SK-N-SH (cell line): ENCODE measurements at regions not wholly inside any gene's neighbourhood (a gene's known extent, or its start where the extent isn't known, plus 50 kb on each side); places are given as distances from the start of the nearest gene placed in this dataset.

Source experiments
- CTCF ChIA-PET: fragments of 300-600, 350-600 bp; formaldehyde crosslinking; extraction: SDS; loops from one replicate; lab custom pipeline; 2021; lab: Yijun Ruan, JAX
- POLR2A ChIA-PET: fragments of 350-600 bp; sonication (Branson Sonifier 250); formaldehyde crosslinking; extraction: SDS; loops from one replicate; lab custom pipeline; 2020; ENCODE audit warnings: antibody characterized with exemption, inconsistent platforms; lab: Yijun Ruan, JAX
- DNase-seq: peaks from one replicate; pipeline ENCODE4 v3.0.0; 2012
- H2AFZ ChIP-seq: fragments of 200-600 bp; sonication (generic); 2 replicates; pipeline ENCODE4 v1.8.1; 2016; ENCODE audit warnings: antibody characterized with exemption, mild to moderate bottlenecking, low read depth
- H3F3A ChIP-seq: fragments of 200-600 bp; sonication (generic); replicated peaks from 2 replicates; pipeline ENCODE3; 2016; ENCODE audit warnings: antibody characterized with exemption, mild to moderate bottlenecking; ENCODE audit not compliant: insufficient read depth
- H3K27ac ChIP-seq, 2 experiments: fragments of 200-500 bp in 1 of 2; fragments of 200-600 bp in 1 of 2; sonication (Bioruptor generic) in 1 of 2; sonication (generic), shearing (Covaris generic) in 1 of 2; 2 replicates each; pipeline versions ENCODE4 v1.5.1 to v1.6.1; 2014 to 2016; ENCODE audit warnings: low read depth in 2 of 2, inconsistent platforms in 1 of 2, low read length in 1 of 2, mild to moderate bottlenecking in 1 of 2, mixed read lengths in 1 of 2
- H3K27me3 ChIP-seq: fragments of 200-600 bp; sonication (generic), shearing (Covaris generic); 2 replicates; pipeline ENCODE4 v1.6.1; 2016; ENCODE audit warnings: mixed run types; ENCODE audit not compliant: insufficient read depth
- H3K36me3 ChIP-seq, 2 experiments: fragments of 200-500 bp in 1 of 2; fragments of 200-600 bp in 1 of 2; sonication (Bioruptor generic) in 1 of 2; sonication (generic) in 1 of 2; replicated peaks in 1 of 2; 2 replicates each; pipeline versions ENCODE3 to v1.5.1; 2014 to 2016; ENCODE audit warnings: low read length in 1 of 2, mild to moderate bottlenecking in 1 of 2; ENCODE audit not compliant: insufficient read depth in 2 of 2, control insufficient read depth in 1 of 2
- H3K4me1 ChIP-seq, 2 experiments: fragments of 200-500 bp in 1 of 2; fragments of 200-600 bp in 1 of 2; sonication (Bioruptor generic) in 1 of 2; sonication (generic), shearing (Covaris generic) in 1 of 2; 2 replicates each; pipeline versions ENCODE4 v1.5.1 to v1.6.1; 2014 to 2016; ENCODE audit warnings: low read depth in 1 of 2, low read length in 1 of 2, mixed run types in 1 of 2; ENCODE audit not compliant: insufficient read depth in 2 of 2, control insufficient read depth in 1 of 2
- H3K4me2 ChIP-seq: fragments of 200-600 bp; sonication (generic), shearing (Covaris generic); 2 replicates; pipeline ENCODE4 v1.6.1; 2017; ENCODE audit warnings: mixed run types
- H3K4me3 ChIP-seq, 2 experiments: fragments of 200-500 bp in 1 of 2; fragments of 200-600 bp in 1 of 2; sonication (Bioruptor generic) in 1 of 2; sonication (generic), shearing (Covaris generic) in 1 of 2; 2 replicates each; pipeline versions ENCODE4 v1.5.1 to v1.8.1; 2014 to 2016; ENCODE audit warnings: low read depth in 2 of 2, inconsistent platforms in 1 of 2, low read length in 1 of 2, mild to moderate bottlenecking in 1 of 2, mixed read lengths in 1 of 2, moderate library complexity in 1 of 2
- H3K79me2 ChIP-seq: fragments of 200-600 bp; sonication (generic); 2 replicates; pipeline ENCODE4 v1.8.1; 2017; ENCODE audit warnings: mild to moderate bottlenecking; ENCODE audit not compliant: insufficient read depth
- H3K9ac ChIP-seq: fragments of 200-600 bp; sonication (generic); 2 replicates; pipeline ENCODE4 v1.6.1; 2017; ENCODE audit warnings: mixed run types
- H3K9me2 ChIP-seq: fragments of 200-600 bp; sonication (generic); 2 replicates; pipeline ENCODE4 v1.6.1; 2017; ENCODE audit warnings: mixed run types
- H3K9me3 ChIP-seq: fragments of 200-600 bp; sonication (generic); 2 replicates; pipeline ENCODE4 v1.6.1; 2017; ENCODE audit warnings: mixed run types, mild to moderate bottlenecking, moderate library complexity
- H4K20me1 ChIP-seq: fragments of 200-600 bp; sonication (generic); 2 replicates; pipeline ENCODE4 v1.6.1; 2017; ENCODE audit warnings: mild to moderate bottlenecking, mixed run types; ENCODE audit not compliant: insufficient read depth
- CHD2 ChIP-seq: fragments of 150-350 bp; IDR thresholded peaks from 2 replicates; pipeline ENCODE4 v1.6.1; 2018; ENCODE audit warnings: low read length; ENCODE audit not compliant: partially characterized antibody
- EZH2phosphoT487 ChIP-seq: fragments of 200-600 bp; sonication (generic); IDR thresholded peaks from 2 replicates; pipeline ENCODE4 v1.6.1; 2017; ENCODE audit warnings: low read depth, mixed run types, mild to moderate bottlenecking, antibody characterized with exemption, moderate library complexity, borderline replicate concordance
- GATA2 ChIP-seq: sonication (generic); formaldehyde crosslinking; IDR thresholded peaks from 2 replicates; pipeline ENCODE4 v1.5.0; 2020; ENCODE audit warnings: mild to moderate bottlenecking, missing genetic modification reagents
- JUND ChIP-seq: IDR thresholded peaks from 2 replicates; pipeline ENCODE4 v1.4.0; 2012
- MEF2A ChIP-seq: IDR thresholded peaks from 2 replicates; pipeline ENCODE4 v1.4.0; 2012; ENCODE audit warnings: low read depth, borderline replicate concordance
- NRF1 ChIP-seq: IDR thresholded peaks from 2 replicates; pipeline ENCODE4 v1.6.1; 2012; ENCODE audit warnings: low read depth, mild to moderate bottlenecking, low read length
- POLR2AphosphoS5 ChIP-seq: IDR thresholded peaks from 2 replicates; pipeline ENCODE4 v1.6.1; 2012; ENCODE audit warnings: low read depth, low read length
- RAD21 ChIP-seq: IDR thresholded peaks from 2 replicates; pipeline ENCODE4 v1.6.1; 2012; ENCODE audit warnings: mild to moderate bottlenecking, low read length
- RCOR1 ChIP-seq: fragments of 150-350 bp; IDR thresholded peaks from 2 replicates; pipeline ENCODE4 v1.6.1; 2017; ENCODE audit warnings: antibody characterized with exemption, low read length
- RFX5 ChIP-seq: IDR thresholded peaks from 2 replicates; pipeline ENCODE4 v1.6.1; 2012; ENCODE audit warnings: mild to moderate bottlenecking, improper control_type of control experiment, low read length
- SIN3A ChIP-seq: IDR thresholded peaks from 2 replicates; pipeline ENCODE4 v1.6.1; 2012; ENCODE audit warnings: low read depth, mild to moderate bottlenecking, low read length, moderate library complexity, borderline replicate concordance
- TCF12 ChIP-seq: IDR thresholded peaks from 2 replicates; pipeline ENCODE4 v1.4.0; 2012
- TEAD4 ChIP-seq: IDR thresholded peaks from 2 replicates; pipeline ENCODE4 v1.4.0; 2012; ENCODE audit warnings: mild to moderate bottlenecking, borderline replicate concordance; ENCODE audit not compliant: insufficient read depth
- YY1 ChIP-seq: IDR thresholded peaks from 2 replicates; pipeline ENCODE4 v1.4.0; 2012; ENCODE audit warnings: low read depth, mild to moderate bottlenecking
- WGBS: methylation state at CpG from one replicate; pipeline ENCODE4 v1.1.6; 2017; ENCODE audit warnings: low lambda C conversion rate; 5-methylcytosine and 5-hydroxymethylcytosine counted together
- TF ChIP-seq, protein P1 (sequence below): fragments of 150-350 bp; IDR thresholded peaks from 2 replicates; pipeline ENCODE4 v1.6.1; 2016; ENCODE audit warnings: mild to moderate bottlenecking, low read depth, low read length
- TF ChIP-seq, protein P2 (sequence below): IDR thresholded peaks from 2 replicates; pipeline ENCODE4; 2012
- TF ChIP-seq, protein P3 (sequence below): fragments of 200-600 bp; sonication (generic); IDR thresholded peaks from 2 replicates; pipeline ENCODE4 v1.6.1; 2017; ENCODE audit warnings: antibody characterized with exemption, mild to moderate bottlenecking, moderate library complexity
- TF ChIP-seq, protein P4 (sequence below): IDR thresholded peaks from 2 replicates; pipeline ENCODE4 v1.6.1; 2012; ENCODE audit warnings: mild to moderate bottlenecking, low read depth, low read length, moderate library complexity

DNA sequence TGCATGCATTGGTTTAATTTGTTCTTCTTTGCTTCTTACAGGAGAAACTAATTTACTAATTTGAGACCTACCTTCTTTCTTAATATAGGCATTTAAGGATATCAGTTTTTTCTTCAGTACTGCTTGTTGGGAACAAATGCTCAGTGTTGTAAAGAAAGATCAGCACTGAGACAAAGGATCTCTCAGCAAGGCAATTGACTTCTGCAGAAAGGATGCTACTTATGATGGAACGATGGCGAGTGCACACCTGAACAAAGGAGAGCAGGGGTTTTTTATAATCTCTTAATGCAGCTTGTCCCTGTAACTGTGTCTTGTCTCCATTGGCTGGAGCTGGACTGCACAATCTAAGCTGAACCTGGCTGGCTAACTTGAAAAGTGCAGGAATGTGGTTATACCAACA, 64.2 kb downstream of the RPP21 start:
- no peaks in the 10 kb centered on the region for H3K4me1 ChIP-seq
- 0% methylated on average over 2 of the region's 2 CpGs for WGBS
- H3K27ac ChIP-seq, result no peak overlapping the region
- H3K4me2 ChIP-seq, result no peak overlapping the region
- H3K36me3 ChIP-seq, result no peaks in the 10 kb centered on the region
- DNase-seq, result no peak
- H3K4me3 ChIP-seq, result no peak overlapping the region
- no peaks in the 10 kb centered on the region for H4K20me1 ChIP-seq
- H3K79me2 ChIP-seq, result no peaks in the 10 kb centered on the region
- ChIA-PET POLR2A (no interaction called here), CTCF (interaction anchor here (1.4 kb wide), 1 partner anchor 12 kb away, joined by 5 read pairs; no protein-coding TSS in a partner anchor)
- H3F3A ChIP-seq, result no peaks in the 10 kb centered on the region
- no peaks in the 10 kb centered on the region for H3K9me2 ChIP-seq
- H3K9me3 ChIP-seq, result no peaks in the 10 kb centered on the region
- peaks cover 32% of the 10 kb centered on the region; the same call in 1 of the 2 replicates for H3K27me3 ChIP-seq
- H2AFZ ChIP-seq, result no peak overlapping the region
- no peak overlapping the region for H3K9ac ChIP-seq
- TF ChIP-seq MEF2A (no peak), RFX5 (no peak), POLR2AphosphoS5 (no peak), TEAD4 (no peak), TCF12 (no peak), CHD2 (no peak), EZH2phosphoT487 (no peak), JUND (no peak), YY1 (no peak), RAD21 (no peak), SIN3A (no peak)
- TF ChIP-seq, protein P1, sequence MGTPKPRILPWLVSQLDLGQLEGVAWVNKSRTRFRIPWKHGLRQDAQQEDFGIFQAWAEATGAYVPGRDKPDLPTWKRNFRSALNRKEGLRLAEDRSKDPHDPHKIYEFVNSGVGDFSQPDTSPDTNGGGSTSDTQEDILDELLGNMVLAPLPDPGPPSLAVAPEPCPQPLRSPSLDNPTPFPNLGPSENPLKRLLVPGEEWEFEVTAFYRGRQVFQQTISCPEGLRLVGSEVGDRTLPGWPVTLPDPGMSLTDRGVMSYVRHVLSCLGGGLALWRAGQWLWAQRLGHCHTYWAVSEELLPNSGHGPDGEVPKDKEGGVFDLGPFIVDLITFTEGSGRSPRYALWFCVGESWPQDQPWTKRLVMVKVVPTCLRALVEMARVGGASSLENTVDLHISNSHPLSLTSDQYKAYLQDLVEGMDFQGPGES, result no peak
- TF ChIP-seq, protein P2, sequence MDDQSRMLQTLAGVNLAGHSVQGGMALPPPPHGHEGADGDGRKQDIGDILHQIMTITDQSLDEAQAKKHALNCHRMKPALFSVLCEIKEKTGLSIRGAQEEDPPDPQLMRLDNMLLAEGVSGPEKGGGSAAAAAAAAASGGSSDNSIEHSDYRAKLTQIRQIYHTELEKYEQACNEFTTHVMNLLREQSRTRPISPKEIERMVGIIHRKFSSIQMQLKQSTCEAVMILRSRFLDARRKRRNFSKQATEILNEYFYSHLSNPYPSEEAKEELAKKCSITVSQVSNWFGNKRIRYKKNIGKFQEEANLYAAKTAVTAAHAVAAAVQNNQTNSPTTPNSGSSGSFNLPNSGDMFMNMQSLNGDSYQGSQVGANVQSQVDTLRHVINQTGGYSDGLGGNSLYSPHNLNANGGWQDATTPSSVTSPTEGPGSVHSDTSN, result no peak
- TF ChIP-seq, protein P3, sequence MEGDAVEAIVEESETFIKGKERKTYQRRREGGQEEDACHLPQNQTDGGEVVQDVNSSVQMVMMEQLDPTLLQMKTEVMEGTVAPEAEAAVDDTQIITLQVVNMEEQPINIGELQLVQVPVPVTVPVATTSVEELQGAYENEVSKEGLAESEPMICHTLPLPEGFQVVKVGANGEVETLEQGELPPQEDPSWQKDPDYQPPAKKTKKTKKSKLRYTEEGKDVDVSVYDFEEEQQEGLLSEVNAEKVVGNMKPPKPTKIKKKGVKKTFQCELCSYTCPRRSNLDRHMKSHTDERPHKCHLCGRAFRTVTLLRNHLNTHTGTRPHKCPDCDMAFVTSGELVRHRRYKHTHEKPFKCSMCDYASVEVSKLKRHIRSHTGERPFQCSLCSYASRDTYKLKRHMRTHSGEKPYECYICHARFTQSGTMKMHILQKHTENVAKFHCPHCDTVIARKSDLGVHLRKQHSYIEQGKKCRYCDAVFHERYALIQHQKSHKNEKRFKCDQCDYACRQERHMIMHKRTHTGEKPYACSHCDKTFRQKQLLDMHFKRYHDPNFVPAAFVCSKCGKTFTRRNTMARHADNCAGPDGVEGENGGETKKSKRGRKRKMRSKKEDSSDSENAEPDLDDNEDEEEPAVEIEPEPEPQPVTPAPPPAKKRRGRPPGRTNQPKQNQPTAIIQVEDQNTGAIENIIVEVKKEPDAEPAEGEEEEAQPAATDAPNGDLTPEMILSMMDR, result no peak
- TF ChIP-seq, all 33 proteins: peak for 0

DNA sequence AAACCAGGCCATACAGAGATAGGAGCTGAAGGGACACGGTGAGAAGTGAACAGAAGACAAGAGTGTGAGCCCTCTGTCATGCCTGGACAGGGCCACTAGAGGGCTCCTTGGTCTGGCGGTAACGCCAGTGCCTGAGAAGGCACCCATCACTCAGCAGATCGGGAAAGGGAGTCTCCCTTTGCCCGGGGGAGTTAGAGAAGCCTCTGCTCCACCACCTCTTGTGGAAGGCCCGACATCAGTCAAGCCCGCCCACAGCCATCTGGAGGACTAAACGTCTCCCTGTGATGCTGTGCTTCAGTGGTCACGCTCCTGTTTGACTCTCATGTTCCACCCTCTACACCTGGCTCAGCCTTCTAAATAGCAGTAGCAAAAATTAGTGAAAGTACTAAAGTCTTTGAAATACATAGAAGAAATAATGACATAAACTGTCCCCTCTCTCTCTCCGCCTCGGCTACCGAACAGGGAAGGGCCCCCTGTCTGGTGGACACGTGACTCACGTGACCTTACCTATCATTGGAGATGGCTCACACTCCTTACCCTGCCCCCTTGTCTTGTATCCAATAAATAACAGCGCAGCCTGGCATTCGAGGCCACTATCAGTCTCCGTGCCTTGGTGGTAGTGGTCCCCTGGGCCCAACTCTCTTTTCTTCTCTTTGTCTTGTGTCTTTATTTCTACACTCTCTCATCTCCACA, 66.7 kb downstream of the RPP21 start:
- Histone ChIP-seq H3K4me2 (no peak overlapping the region), H3K4me3 (no peak overlapping the region), H3K9ac (no peak overlapping the region), H2AFZ (no peak overlapping the region), H4K20me1 (no peaks in the 10 kb centered on the region), H3K9me2 (no peaks in the 10 kb centered on the region), H3K36me3 (no peaks in the 10 kb centered on the region), H3K27ac (no peak overlapping the region), H3K4me1 (no peaks in the 10 kb centered on the region), H3K79me2 (no peaks in the 10 kb centered on the region), H3K27me3 (peaks cover 38% of the 10 kb centered on the region), H3K9me3 (no peaks in the 10 kb centered on the region), H3F3A (no peaks in the 10 kb centered on the region)
- no peak for DNase-seq
- CTCF ChIA-PET, result interaction anchor here (1.0 to 1.5 kb wide), 4 partner anchors 15 to 310 kb away, joined by 3 to 7 read pairs (median 4); no protein-coding TSS in a partner anchor
- POLR2A ChIA-PET, result no interaction called here
- WGBS, result 6% methylated on average over 13 of the region's 17 CpGs
- TF ChIP-seq, protein P4, sequence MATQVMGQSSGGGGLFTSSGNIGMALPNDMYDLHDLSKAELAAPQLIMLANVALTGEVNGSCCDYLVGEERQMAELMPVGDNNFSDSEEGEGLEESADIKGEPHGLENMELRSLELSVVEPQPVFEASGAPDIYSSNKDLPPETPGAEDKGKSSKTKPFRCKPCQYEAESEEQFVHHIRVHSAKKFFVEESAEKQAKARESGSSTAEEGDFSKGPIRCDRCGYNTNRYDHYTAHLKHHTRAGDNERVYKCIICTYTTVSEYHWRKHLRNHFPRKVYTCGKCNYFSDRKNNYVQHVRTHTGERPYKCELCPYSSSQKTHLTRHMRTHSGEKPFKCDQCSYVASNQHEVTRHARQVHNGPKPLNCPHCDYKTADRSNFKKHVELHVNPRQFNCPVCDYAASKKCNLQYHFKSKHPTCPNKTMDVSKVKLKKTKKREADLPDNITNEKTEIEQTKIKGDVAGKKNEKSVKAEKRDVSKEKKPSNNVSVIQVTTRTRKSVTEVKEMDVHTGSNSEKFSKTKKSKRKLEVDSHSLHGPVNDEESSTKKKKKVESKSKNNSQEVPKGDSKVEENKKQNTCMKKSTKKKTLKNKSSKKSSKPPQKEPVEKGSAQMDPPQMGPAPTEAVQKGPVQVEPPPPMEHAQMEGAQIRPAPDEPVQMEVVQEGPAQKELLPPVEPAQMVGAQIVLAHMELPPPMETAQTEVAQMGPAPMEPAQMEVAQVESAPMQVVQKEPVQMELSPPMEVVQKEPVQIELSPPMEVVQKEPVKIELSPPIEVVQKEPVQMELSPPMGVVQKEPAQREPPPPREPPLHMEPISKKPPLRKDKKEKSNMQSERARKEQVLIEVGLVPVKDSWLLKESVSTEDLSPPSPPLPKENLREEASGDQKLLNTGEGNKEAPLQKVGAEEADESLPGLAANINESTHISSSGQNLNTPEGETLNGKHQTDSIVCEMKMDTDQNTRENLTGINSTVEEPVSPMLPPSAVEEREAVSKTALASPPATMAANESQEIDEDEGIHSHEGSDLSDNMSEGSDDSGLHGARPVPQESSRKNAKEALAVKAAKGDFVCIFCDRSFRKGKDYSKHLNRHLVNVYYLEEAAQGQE, result no peak
- TF ChIP-seq SIN3A (no peak), POLR2AphosphoS5 (no peak), RCOR1 (no peak), GATA2 (CRISPR knock-in tag) (no peak), NRF1 (no peak)
- TF ChIP-seq, protein P3, result peak; percentile 68
